ENCODE measurements at regions not wholly inside any gene's neighbourhood (a gene's known extent, or its start where the extent isn't known, plus 50 kb on each side); places are given as distances from the start of the nearest gene placed in this dataset.
"Not testable (repeated sequence)": the region's sequence is repeated elsewhere in the genome, so short reads cannot be mapped to it uniquely, and the experiment has no call there.

DNA sequence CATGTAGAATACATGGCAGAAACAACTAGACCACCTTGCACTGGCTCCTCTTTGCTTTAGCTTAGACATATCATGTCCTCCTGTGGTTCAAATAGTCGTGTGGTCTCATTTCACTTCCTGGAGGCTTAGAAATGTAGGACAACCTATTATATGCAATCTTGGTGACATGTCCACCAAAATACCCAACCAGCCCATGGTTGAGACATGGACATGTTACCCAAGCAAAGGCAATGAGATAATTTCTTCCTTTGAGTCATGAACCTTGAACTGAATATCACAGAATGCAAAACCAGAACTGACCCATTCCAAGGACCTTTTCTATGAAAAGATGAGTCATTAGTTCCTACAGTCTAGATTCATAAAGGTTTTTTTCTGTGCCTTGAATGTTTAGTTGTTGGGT lies 309.0 kb upstream of the MDFIC2 start:
- no peak for DNase-seq

DNA sequence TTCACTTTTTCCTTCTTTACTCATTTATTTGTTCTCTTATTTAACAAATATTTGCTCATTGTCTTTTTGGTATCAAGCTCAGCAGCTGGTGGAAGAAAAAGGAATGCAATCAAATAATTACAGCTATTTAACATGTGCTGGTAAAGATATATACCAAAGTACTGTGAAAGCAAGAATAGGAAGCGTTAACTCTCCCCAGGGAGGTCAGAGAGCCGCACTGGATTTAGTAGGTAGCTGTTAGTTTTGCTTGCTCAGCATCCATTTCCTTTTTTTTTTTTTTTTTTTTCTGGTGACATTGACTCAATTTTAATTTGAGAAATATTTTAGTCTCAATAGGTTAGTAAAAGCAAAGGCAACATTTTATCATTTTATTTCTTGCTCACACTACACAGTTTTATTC lies 308.5 kb upstream of the MDFIC2 start:
- no peak for DNase-seq

- DNase-seq: no peak
Measured at GRCh38 chr3:70620367-70620766, 307.9 kb upstream of the MDFIC2 start.

GRCh38 chr3:70618151-70618550 lies 305.7 kb upstream of the MDFIC2 start:
- DNase-seq: no peak

DNA sequence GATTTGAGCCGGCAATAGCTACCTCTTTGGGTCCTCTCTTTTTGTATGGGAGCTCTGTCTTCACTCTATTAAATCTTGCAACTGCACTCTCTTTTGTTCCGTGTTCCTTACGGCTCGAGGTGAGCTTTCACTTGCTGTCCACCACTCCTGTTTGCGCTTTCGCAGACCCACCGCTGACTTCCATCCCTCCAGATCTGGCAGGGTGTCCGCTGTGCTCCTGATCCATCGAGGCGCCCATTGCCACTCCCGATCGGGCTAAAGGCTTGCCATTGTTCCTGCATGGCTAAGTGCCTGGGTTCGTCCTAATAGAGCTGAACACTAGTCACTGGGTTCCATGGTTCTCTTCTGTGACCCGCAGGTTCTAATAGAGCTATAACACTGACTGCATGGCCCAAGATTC lies 304.9 kb upstream of the MDFIC2 start:
- DNase-seq: not testable (repeated sequence)

DNA sequence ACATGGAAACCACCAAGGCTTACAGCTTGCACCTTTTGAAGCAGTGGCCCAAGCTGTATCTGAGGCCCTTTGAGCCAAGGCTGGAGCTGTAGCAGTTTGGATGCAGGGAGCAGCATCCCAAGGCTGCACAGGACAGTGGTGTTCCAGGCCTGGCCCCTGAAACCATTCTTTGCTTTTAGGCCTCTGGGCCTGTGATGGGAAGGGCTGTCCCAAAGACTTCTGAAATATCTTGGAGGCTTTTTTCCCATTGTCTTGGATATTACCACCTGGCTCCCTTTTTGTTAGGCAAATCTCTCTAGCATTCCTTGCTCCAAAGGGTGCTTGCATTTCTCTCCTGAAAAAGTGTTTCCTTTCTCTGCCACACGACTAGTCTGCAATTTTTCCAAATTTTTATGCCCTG lies 302.8 kb upstream of the MDFIC2 start:
- no peak for DNase-seq

- no peak for DNase-seq
Measured at GRCh38 chr3:70614111-70614510, 301.7 kb upstream of the MDFIC2 start.

- no peak for DNase-seq
Measured at GRCh38 chr3:70612920-70613319, 300.5 kb upstream of the MDFIC2 start.

GRCh38 chr3:70611667-70612277 lies 299.3 kb upstream of the MDFIC2 start:
- not testable (repeated sequence) for DNase-seq

DNA sequence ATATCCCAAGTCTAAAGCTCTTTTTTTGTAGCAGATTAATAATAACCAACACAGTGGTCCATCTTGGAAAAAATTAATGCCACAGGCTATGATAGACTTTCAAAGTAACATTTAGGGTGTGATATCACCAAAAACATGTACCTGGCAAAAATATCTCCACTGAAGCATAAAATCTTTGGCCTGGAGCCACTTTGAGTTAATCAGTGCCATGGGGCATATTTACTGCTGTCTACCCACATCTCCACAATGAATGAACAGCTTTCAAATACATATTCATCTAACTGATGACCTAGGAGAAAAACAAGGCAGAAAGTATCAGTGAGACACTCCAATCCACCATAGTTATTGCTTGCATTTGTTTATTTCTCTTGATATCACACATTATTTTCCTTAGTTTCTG lies 296.0 kb upstream of the MDFIC2 start:
- no peak for DNase-seq

- no peak for DNase-seq
Measured at GRCh38 chr3:70607469-70607868, 295.0 kb upstream of the MDFIC2 start.

- no peak for DNase-seq
Measured at GRCh38 chr3:70606018-70606417, 293.6 kb upstream of the MDFIC2 start.

DNA sequence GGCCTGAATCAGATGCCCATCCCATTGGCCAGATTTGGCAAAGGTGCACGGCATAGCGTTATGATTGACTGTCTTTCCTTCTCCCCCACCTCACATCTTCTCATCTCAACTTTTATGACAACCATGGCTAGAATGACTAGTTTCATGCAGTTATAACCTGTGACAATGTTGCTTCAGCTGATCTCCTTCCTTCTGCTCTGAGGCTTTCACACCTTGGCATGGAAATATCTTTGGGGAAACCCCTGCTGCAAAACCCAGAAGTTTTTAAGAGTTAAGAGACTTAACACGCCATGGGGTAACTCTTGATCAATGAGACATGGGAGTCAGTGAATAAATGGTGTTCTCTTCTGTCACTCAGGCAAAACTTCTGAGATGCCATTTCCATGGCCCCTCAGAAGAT lies 290.7 kb upstream of the MDFIC2 start:
- no peak for DNase-seq

DNA sequence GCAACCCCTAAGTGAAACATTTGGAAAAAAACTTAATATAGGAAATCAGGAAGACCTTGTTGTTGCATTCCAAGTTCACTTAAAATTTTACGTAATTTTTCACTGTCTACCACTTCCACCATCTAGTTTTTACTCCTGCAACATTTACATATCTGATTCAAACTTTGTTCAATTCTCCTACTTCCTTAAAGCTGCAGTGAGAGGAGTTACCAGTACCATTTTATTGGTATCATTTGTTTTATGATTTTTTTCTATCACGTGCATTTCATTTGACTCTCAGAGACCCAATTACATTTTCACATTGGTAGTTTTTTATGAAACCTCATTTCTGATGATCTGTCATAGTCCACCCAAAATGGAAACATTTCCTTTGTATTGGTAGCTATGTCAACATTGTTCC lies 284.9 kb upstream of the MDFIC2 start:
- DNase-seq: no peak

DNA sequence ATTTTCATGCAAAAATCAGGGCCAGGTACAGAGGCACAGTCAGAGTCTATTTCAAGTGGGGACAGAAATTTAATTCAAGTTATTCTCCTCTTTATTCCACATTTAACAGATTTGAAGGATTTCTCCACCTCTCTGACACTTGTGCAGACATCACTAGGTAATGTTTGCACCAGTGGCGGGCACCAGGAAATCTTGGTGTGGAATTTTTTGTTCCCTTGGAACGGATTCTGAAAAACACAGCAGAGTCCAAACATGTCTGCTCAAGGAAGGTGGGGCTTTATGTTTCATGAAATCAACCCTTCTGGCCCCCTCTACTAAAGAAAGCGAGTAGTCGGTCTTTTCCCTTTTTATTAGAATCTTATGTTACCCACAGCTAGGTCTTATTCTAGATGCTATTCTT lies 271.2 kb upstream of the MDFIC2 start:
- no peak for DNase-seq

DNA sequence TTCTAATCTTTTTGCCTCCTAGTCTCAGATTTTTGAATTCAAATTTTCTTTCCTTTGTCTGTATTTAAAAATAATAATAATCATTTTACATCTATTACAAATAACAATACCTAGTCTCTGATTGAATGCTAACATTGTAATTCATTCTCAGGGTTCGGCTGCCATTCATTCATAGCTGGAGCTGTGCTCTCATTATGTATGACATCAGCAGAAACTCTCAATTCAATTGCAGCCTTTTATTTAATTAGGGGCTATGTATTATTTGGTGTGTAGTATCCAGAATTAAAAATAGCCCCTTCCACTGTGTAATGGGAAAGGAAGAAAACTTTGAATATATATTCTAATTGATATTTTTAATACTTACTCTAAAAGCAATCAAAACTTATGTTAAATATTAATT lies 270.4 kb upstream of the MDFIC2 start:
- no peak for DNase-seq

- DNase-seq: no peak
Measured at GRCh38 chr3:70580021-70580420, 267.6 kb upstream of the MDFIC2 start.

DNA sequence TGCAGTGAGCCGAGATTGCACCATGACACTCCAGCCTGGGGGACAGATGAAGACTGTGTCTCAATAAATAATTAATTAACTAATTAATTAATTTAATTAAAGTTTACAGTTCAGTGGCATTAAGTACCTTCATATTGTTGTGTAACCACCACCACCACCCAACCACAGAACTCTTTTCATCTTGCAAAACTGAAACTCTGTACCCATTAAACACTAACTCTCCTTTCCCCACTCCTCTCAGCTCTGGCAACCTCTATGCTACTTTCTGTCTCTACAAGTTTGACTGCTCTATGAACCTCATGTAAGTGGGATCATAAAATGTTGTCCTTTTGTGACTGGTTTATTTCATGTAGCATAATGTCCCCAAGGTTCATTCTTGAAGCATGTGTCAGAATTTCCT lies 259.3 kb upstream of the MDFIC2 start:
- DNase-seq: no peak

DNA sequence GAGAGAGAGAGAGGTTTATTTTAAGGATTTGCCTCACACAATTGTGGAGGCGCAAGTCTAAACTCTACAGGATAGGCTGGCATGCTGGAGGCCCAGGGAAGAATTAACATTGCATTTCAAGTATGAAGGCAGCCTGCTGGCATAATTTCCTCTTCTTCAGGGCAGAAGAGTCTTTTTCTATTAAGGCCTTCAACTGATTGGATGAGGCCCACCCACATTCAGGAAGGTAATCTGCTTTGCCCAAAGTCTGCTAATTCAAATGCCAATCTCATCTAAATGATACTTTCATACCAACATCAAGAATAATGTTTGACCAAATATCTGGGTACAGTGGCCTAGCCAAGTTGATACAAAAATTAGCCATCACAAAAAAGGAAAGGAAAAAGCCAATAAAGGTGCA lies 258.1 kb upstream of the MDFIC2 start:
- DNase-seq: no peak

- no peak for DNase-seq
Measured at GRCh38 chr3:70568626-70569025, 256.2 kb upstream of the MDFIC2 start.

- DNase-seq: no peak
Measured at GRCh38 chr3:70565861-70566260, 253.4 kb upstream of the MDFIC2 start.

DNA sequence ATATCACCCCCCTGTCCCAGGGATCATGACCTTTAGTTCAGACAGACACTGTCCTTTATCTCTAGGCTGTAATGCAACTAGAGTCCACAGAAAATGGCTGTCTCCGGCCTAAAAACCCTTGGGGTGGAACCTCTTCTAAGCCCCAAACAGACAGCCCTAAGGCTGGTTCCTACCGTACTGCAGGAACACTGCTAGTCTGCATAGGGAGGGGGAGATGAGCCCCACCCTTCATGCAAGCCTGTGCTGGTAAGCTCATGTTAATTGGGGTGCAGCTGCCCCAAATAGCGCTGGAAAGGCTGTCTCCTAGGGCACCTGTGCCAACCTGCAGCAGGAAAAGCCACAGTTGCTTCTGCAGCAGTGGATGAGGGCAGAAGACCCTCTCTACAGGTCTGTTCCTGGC lies 252.1 kb upstream of the MDFIC2 start:
- no peak for DNase-seq

GRCh38 chr3:70561796-70562195 lies 249.4 kb upstream of the MDFIC2 start:
- no peak for DNase-seq

- no peak for DNase-seq
Measured at GRCh38 chr3:70558956-70559355, 246.5 kb upstream of the MDFIC2 start.

- DNase-seq: no peak
Measured at GRCh38 chr3:70557976-70558375, 245.5 kb upstream of the MDFIC2 start.

- DNase-seq: no peak
Measured at GRCh38 chr3:70556056-70556455, 243.6 kb upstream of the MDFIC2 start.

All from activated CD4-positive, alpha-beta T cell treated with anti-CD3 and anti-CD28 coated beads, Interleukin-2, amount 50 U/mL, for 48 hours (primary cell).